B cell (primary cell): ENCODE measurements at regions not wholly inside any gene's neighbourhood (a gene's known extent, or its start where the extent isn't known, plus 50 kb on each side); places are given as distances from the start of the nearest gene placed in this dataset.

Source experiments
- ATAC-seq: fragments of 200-7000 bp; cut with Tn5 transposase; one replicate; pipeline ENCODE4 v1.10.0; 2021; ENCODE audit warnings: low read depth, mild to moderate bottlenecking, moderate number of reproducible peaks, moderate library complexity
- CTCF ChIA-PET: fragments of 350-600 bp; sonication (Branson Sonifier 250); formaldehyde crosslinking; loops from one replicate; lab custom pipeline; 2021; ENCODE audit warnings: antibody characterized with exemption, inconsistent platforms; lab: Charles Lee
- POLR2A ChIA-PET: fragments of 350-600 bp; sonication (Branson Sonifier 250); formaldehyde crosslinking; loops from one replicate; lab custom pipeline; 2021; ENCODE audit warnings: antibody characterized with exemption; lab: Charles Lee
- DNase-seq: peaks from one replicate; pipeline ENCODE4 v3.0.0; 2013
- H2AFZ ChIP-seq: 2 replicates; pipeline ENCODE4 v1.6.1; 2012; ENCODE audit warnings: mild to moderate bottlenecking, low read depth, low read length; ENCODE audit not compliant: insufficient read depth, poor library complexity, severe bottlenecking
- H3K27ac ChIP-seq, 2 donors: 1 replicate in 1 of 2; 2 replicates in 1 of 2; pipeline ENCODE4 v1.5.1; 2012 to 2013; ENCODE audit warnings: low read length in 2 of 2, mild to moderate bottlenecking in 2 of 2, moderate library complexity in 1 of 2
- H3K27me3 ChIP-seq, 4 experiments: fragments of 200-600 bp in 1 of 4; sonication (generic) in 1 of 4; replicated peaks in 1 of 4; 1 replicate in 2 of 4; 2 replicates in 2 of 4; pipeline versions ENCODE4 v1.6.1 to v1.7.0; 2013 to 2016; ENCODE audit warnings: low read length in 3 of 4, mild to moderate bottlenecking in 2 of 4, mixed read lengths in 1 of 4, moderate library complexity in 1 of 4; ENCODE audit not compliant: insufficient read depth in 4 of 4, control insufficient read depth in 3 of 4; ENCODE audit errors: control extremely low read depth in 1 of 4
- H3K36me3 ChIP-seq, 2 experiments: replicated peaks in 1 of 2; 1 replicate in 1 of 2; 2 replicates in 1 of 2; pipeline versions ENCODE4 v1.6.1 to v1.7.1; 2013; ENCODE audit warnings: low read length in 1 of 2; ENCODE audit not compliant: insufficient read depth in 2 of 2, control insufficient read depth in 1 of 2; ENCODE audit errors: control extremely low read depth in 1 of 2, extremely low read depth in 1 of 2
- H3K4me1 ChIP-seq, 2 donors: fragments of 200-600 bp in 1 of 2; sonication (generic) in 1 of 2; 1 replicate in 1 of 2; 2 replicates in 1 of 2; pipeline versions ENCODE4 v1.5.1 to v1.6.1; 2013 to 2017; ENCODE audit warnings: low read length in 2 of 2; ENCODE audit not compliant: control insufficient read depth in 2 of 2, insufficient read depth in 2 of 2
- H3K4me2 ChIP-seq: replicated peaks from 2 replicates; pipeline ENCODE3; 2012; ENCODE audit warnings: mild to moderate bottlenecking, low read depth, low read length; ENCODE audit not compliant: poor library complexity, severe bottlenecking
- H3K4me3 ChIP-seq, 5 experiments: fragments of 200-600 bp in 1 of 5; sonication (generic) in 1 of 5; 1 replicate in 3 of 5; 2 replicates in 2 of 5; pipeline versions ENCODE4 v1.5.1 to v1.7.0; 2011 to 2016; ENCODE audit warnings: low read length in 4 of 5, mild to moderate bottlenecking in 4 of 5, low read depth in 2 of 5, control low read depth in 1 of 5, moderate library complexity in 1 of 5; ENCODE audit not compliant: insufficient read depth in 1 of 5; ENCODE audit errors: control extremely low read depth in 1 of 5, extremely low read depth in 1 of 5
- H3K79me2 ChIP-seq: fragments of 200-600 bp; sonication (generic); one replicate; pipeline ENCODE4 v1.6.0; 2016; ENCODE audit warnings: low read length; ENCODE audit not compliant: control insufficient read depth, insufficient read depth
- H3K9ac ChIP-seq: fragments of 200-600 bp; sonication (generic); 2 replicates; pipeline ENCODE4 v1.6.1; 2017; ENCODE audit warnings: mild to moderate bottlenecking, low read length, moderate library complexity
- H3K9me3 ChIP-seq, 3 donors: one replicate each; pipeline versions ENCODE4 v1.6.1 to v1.7.1; 2013; ENCODE audit warnings: low read length in 2 of 3; ENCODE audit not compliant: control insufficient read depth in 2 of 3, insufficient read depth in 1 of 3; ENCODE audit errors: control extremely low read depth in 1 of 3
- H4K20me1 ChIP-seq: 2 replicates; pipeline ENCODE4 v1.6.0; 2012; ENCODE audit warnings: mild to moderate bottlenecking, low read length; ENCODE audit not compliant: insufficient read depth, control insufficient read depth, poor library complexity, severe bottlenecking
- H3K27ac Mint-ChIP-seq: one replicate; pipeline ENCODE4 v1.8.0; 2021; ENCODE audit warnings: mixed read lengths
- H3K27me3 Mint-ChIP-seq: one replicate; pipeline ENCODE4 v1.8.0; 2021; ENCODE audit warnings: mixed read lengths
- H3K4me1 Mint-ChIP-seq: one replicate; pipeline ENCODE4 v1.8.0; 2021; ENCODE audit warnings: mixed read lengths
- H3K4me3 Mint-ChIP-seq: one replicate; pipeline ENCODE4 v1.8.0; 2021; ENCODE audit warnings: mixed read lengths
- H3K9me3 Mint-ChIP-seq: one replicate; pipeline ENCODE4 v1.8.0; 2022; ENCODE audit warnings: mixed read lengths; ENCODE audit not compliant: insufficient read depth
- EZH2 ChIP-seq: IDR thresholded peaks from 2 replicates; pipeline ENCODE4 v1.6.1; 2012; ENCODE audit warnings: borderline replicate concordance, low read depth, mild to moderate bottlenecking, moderate library complexity, low read length; ENCODE audit not compliant: insufficient read depth, poor library complexity, severe bottlenecking
- WGBS: methylation state at CpG from one replicate; pipeline ENCODE4 v1.1.5; 2013; ENCODE audit warnings: missing lambda C conversion rate; ENCODE audit not compliant: insufficient coverage; 5-methylcytosine and 5-hydroxymethylcytosine counted together
- intact Hi-C: fragments of 100-400 bp; cut with micrococcal nuclease; formaldehyde crosslinking; loops from one replicate; pipeline ENCODE4 v1.10.0; 2022
- TF ChIP-seq, protein P1 (sequence below): fragments of 200-600 bp; IDR thresholded peaks from one replicate; pipeline ENCODE4 v1.8.0; 2022; ENCODE audit warnings: antibody characterized with exemption, mild to moderate bottlenecking

DNA sequence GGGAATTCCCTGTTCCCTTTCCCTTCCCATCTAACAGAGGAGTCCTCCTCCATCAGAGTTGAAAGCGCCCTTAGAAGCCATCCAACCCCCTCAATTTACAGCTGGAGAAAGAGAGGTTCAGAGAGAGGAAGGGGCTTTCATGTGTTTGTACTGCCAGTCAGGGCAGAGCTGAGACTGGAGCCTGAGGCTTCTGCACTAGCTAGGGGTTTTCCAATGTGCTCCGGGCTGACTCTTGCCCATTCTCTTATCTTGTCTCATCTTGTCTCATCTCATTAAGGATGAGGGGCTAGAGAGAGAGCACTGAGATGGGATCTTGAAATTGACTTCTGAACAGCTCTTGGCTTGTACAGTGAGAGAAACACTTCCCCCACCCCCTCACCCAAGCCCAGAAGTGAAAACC lies 67.4 kb upstream of the SHB start:
- Mint-ChIP-seq H3K9me3 (no peaks in the 10 kb centered on the region), H3K4me1 (no peaks in the 10 kb centered on the region), H3K27me3 (peaks cover 26% of the 10 kb centered on the region), H3K4me3 (no peak overlapping the region), H3K27ac (no peak overlapping the region)
- intact Hi-C loops, result no loop called here
- Histone ChIP-seq H3K4me2 (no peak overlapping the region), H3K9ac (no peak overlapping the region), H3K4me3 (no peak overlapping the region), H3K27ac (no peak overlapping the region), H2AFZ (no peak overlapping the region), H3K79me2 (no peaks in the 10 kb centered on the region), H3K27me3 (peaks cover 0 to 14% (median 0%) of the 10 kb centered on the region in 4 experiments), H3K4me1 (no peaks in the 10 kb centered on the region), H3K36me3 (no peaks in the 10 kb centered on the region), H4K20me1 (no peaks in the 10 kb centered on the region), H3K9me3 (no peaks in the 10 kb centered on the region)
- TF ChIP-seq EZH2, result no peak
- TF ChIP-seq, protein P1, sequence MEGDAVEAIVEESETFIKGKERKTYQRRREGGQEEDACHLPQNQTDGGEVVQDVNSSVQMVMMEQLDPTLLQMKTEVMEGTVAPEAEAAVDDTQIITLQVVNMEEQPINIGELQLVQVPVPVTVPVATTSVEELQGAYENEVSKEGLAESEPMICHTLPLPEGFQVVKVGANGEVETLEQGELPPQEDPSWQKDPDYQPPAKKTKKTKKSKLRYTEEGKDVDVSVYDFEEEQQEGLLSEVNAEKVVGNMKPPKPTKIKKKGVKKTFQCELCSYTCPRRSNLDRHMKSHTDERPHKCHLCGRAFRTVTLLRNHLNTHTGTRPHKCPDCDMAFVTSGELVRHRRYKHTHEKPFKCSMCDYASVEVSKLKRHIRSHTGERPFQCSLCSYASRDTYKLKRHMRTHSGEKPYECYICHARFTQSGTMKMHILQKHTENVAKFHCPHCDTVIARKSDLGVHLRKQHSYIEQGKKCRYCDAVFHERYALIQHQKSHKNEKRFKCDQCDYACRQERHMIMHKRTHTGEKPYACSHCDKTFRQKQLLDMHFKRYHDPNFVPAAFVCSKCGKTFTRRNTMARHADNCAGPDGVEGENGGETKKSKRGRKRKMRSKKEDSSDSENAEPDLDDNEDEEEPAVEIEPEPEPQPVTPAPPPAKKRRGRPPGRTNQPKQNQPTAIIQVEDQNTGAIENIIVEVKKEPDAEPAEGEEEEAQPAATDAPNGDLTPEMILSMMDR, result no peak
- ChIA-PET CTCF (no interaction called here), POLR2A (no interaction called here)
- WGBS, result no CpG with 5 or more reads among the region's 2 CpGs
- no peak for ATAC-seq
- no peak for DNase-seq

DNA sequence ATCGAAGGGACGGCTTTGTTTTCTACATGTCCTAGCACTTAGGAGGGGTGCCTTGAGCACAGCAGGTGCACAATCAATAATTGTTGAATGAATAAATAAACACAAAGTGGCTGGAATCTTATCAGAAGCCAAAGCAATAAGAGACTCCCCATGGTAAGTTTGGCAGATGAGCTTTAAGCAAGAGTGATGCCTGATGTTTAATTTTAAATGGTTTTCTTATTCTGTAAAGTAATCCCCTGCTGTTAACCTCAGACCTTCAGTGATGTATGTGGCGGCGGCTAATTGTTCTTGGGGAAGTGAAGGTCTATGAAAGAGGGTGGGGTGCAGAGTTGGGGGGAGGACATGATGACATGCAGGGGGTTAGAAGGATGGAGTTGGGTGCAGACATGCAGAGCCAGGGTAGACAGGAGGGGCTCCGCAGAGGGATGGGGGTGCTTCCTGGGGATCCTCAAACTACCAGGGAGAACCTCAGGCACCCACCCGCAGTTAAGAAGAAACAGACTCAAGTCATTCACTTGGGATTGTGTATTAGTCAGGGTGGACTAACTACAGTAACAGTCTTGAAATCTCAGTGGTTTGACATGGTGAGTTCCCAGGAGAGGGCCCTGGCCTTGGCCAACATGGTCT lies 65.7 kb upstream of the SHB start:
- Mint-ChIP-seq H3K9me3 (no peaks in the 10 kb centered on the region), H3K4me1 (no peaks in the 10 kb centered on the region), H3K4me3 (no peak overlapping the region), H3K27me3 (peaks cover 19% of the 10 kb centered on the region), H3K27ac (no peak overlapping the region)
- Histone ChIP-seq H3K27me3 (peaks cover 0 to 10% (median 0%) of the 10 kb centered on the region in 4 experiments), H4K20me1 (no peaks in the 10 kb centered on the region), H3K4me3 (no peak overlapping the region), H3K9ac (no peak overlapping the region), H3K79me2 (no peaks in the 10 kb centered on the region), H3K4me1 (no peaks in the 10 kb centered on the region), H3K4me2 (no peak overlapping the region), H3K9me3 (no peaks in the 10 kb centered on the region), H2AFZ (no peak overlapping the region), H3K36me3 (no peaks in the 10 kb centered on the region), H3K27ac (no peak overlapping the region)
- ChIA-PET CTCF (no interaction called here), POLR2A (no interaction called here)
- intact Hi-C loops, result no loop called here
- 80% methylated on average over 4 of the region's 6 CpGs for WGBS
- no peak for DNase-seq
- TF ChIP-seq, protein P1, result no peak
- no peak for TF ChIP-seq EZH2
- ATAC-seq, result no peak
